GM23248 (cell line): ENCODE measurements at regions not wholly inside any gene's neighbourhood (a gene's known extent, or its start where the extent isn't known, plus 50 kb on each side); places are given as distances from the start of the nearest gene placed in this dataset.

Experiments used
- DNase-seq: peaks from one replicate; pipeline ENCODE4 v3.0.0-alpha.2; 2015
- H2AFZ ChIP-seq: fragments of 200-600 bp; sonication (generic); 2 replicates; pipeline ENCODE4 v1.6.1; 2016; ENCODE audit warnings: antibody characterized with exemption
- H3F3A ChIP-seq: fragments of 200-600 bp; sonication (generic); 2 replicates; pipeline ENCODE4 v1.6.1; 2016; ENCODE audit warnings: mild to moderate bottlenecking, antibody characterized with exemption, mixed run types; ENCODE audit not compliant: insufficient read depth
- H3K27ac ChIP-seq: fragments of 200-600 bp; sonication (generic); 2 replicates; pipeline ENCODE4 v1.5.1; 2016; ENCODE audit warnings: mild to moderate bottlenecking
- H3K27me3 ChIP-seq: fragments of 200-600 bp; sonication (generic); replicated peaks from 2 replicates; pipeline ENCODE4 v1.6.1; 2016; ENCODE audit warnings: mild to moderate bottlenecking; ENCODE audit not compliant: insufficient read depth
- H3K36me3 ChIP-seq: fragments of 200-600 bp; sonication (generic); 2 replicates; pipeline ENCODE4 v1.6.1; 2016; ENCODE audit warnings: low read depth, mild to moderate bottlenecking
- H3K4me1 ChIP-seq: fragments of 200-600 bp; sonication (generic); 2 replicates; pipeline ENCODE4 v1.6.1; 2016; ENCODE audit warnings: mild to moderate bottlenecking; ENCODE audit not compliant: insufficient read depth
- H3K4me2 ChIP-seq: fragments of 200-600 bp; sonication (generic); one replicate; pipeline ENCODE4 v1.6.1; 2016; ENCODE audit warnings: mild to moderate bottlenecking; ENCODE audit not compliant: unreplicated experiment
- H3K4me3 ChIP-seq: fragments of 200-600 bp; sonication (generic); 2 replicates; pipeline ENCODE4 v1.5.1; 2016; ENCODE audit warnings: mild to moderate bottlenecking
- H3K79me2 ChIP-seq: fragments of 200-600 bp; sonication (generic); 2 replicates; pipeline ENCODE4 v1.6.1; 2016; ENCODE audit warnings: mild to moderate bottlenecking; ENCODE audit not compliant: insufficient read depth
- H3K9ac ChIP-seq: fragments of 200-600 bp; sonication (generic); 2 replicates; pipeline ENCODE4 v1.6.1; 2016; ENCODE audit warnings: mild to moderate bottlenecking
- H3K9me2 ChIP-seq: fragments of 200-600 bp; sonication (generic); 2 replicates; pipeline ENCODE4 v1.6.1; 2016; ENCODE audit warnings: mixed run types, mild to moderate bottlenecking, moderate library complexity; ENCODE audit not compliant: insufficient read depth
- H3K9me3 ChIP-seq: fragments of 200-600 bp; sonication (generic); one replicate; pipeline ENCODE4 v1.6.1; 2017; ENCODE audit warnings: low read depth
- H4K20me1 ChIP-seq: fragments of 200-600 bp; sonication (generic); 2 replicates; pipeline ENCODE4 v1.6.0; 2016; ENCODE audit not compliant: insufficient read depth
- EZH2 ChIP-seq: fragments of 200-600 bp; sonication (generic); IDR thresholded peaks from 2 replicates; pipeline ENCODE4 v1.6.1; 2018; ENCODE audit warnings: antibody characterized with exemption, mild to moderate bottlenecking; ENCODE audit not compliant: insufficient read depth, poor library complexity, severe bottlenecking
- EZH2phosphoT487 ChIP-seq: fragments of 200-600 bp; sonication (generic); IDR thresholded peaks from 2 replicates; pipeline ENCODE4 v1.6.1; 2018; ENCODE audit warnings: antibody characterized with exemption, moderate library complexity, mild to moderate bottlenecking, low read depth; ENCODE audit not compliant: insufficient read depth
- WGBS, 2 experiments: methylation state at CpG; one replicate each; pipeline ENCODE4 v1.1.6; 2015 to 2017; ENCODE audit warnings: low lambda C conversion rate in 2 of 2, low coverage in 1 of 2; ENCODE audit errors: missing lambda C conversion rate in 2 of 2; 5-methylcytosine and 5-hydroxymethylcytosine counted together
- in situ Hi-C: fragments of 300-500 bp; cut with MboI; formaldehyde crosslinking; loops from 2 replicates; pipeline ENCODE4 v1.15.0; 2020

DNA sequence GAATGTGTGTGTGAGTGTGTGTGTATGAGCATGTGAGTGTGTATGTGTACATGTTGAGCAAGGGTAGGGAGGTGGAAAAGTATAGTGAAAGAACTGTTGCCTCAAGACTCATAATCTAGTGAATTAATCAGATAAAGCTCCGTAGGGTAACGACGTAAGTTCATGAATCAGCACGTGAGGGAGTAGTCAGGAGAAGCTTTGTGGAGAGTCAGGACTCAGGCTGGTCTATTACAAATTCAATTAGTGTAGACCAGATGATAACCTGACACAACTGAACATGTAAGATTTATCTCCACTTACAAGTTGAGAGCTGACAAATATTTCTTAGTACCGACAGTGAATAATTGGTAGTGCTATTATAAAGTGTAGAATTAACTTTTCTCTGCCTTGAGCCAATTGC lies 194.5 kb downstream of the RAD51AP2 start:
- Histone ChIP-seq H3K27ac (no peak overlapping the region), H4K20me1 (no peaks in the 10 kb centered on the region), H3K79me2 (no peaks in the 10 kb centered on the region), H3K4me2 (no peak overlapping the region), H2AFZ (no peak overlapping the region), H3K36me3 (no peaks in the 10 kb centered on the region), H3F3A (no peaks in the 10 kb centered on the region), H3K27me3 (no peaks in the 10 kb centered on the region), H3K9me3 (no peaks in the 10 kb centered on the region), H3K9me2 (no peaks in the 10 kb centered on the region), H3K9ac (no peak overlapping the region), H3K4me1 (no peaks in the 10 kb centered on the region), H3K4me3 (no peak overlapping the region)
- WGBS, 2 experiments: 48 to 57% methylated on average over 5 of the region's 5 CpGs
- no peak for TF ChIP-seq EZH2phosphoT487
- no peak for TF ChIP-seq EZH2
- in situ Hi-C loops: no loop called here
- DNase-seq: no peak

DNA sequence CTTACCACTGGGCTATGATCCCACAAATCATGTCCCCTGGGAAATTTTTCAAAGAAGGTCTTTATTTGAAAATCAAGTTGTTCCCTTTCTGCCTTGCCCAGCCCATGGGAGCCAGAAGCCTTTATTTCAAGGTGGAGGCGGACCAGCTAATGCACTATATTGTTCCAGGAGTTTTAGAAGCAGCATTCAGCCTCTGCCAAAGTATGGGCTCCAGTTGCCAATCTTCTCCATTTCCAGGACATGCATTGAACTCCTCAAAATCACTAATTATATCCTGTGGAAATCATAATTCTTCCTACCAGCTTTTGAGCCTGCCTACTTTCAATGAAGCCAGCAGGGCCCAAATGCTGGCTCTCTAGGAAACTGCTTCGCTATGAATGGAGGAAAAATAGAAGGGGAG lies 195.8 kb downstream of the RAD51AP2 start:
- H3K9me2 ChIP-seq: no peaks in the 10 kb centered on the region
- TF ChIP-seq EZH2 (no peak), EZH2phosphoT487 (no peak)
- H3K4me1 ChIP-seq: no peaks in the 10 kb centered on the region
- H3K27me3 ChIP-seq: no peaks in the 10 kb centered on the region
- in situ Hi-C loops: no loop called here
- no peaks in the 10 kb centered on the region for H4K20me1 ChIP-seq
- H2AFZ ChIP-seq: no peak overlapping the region
- no peak overlapping the region for H3K27ac ChIP-seq
- no peak for DNase-seq
- H3K9ac ChIP-seq: no peak overlapping the region
- H3K9me3 ChIP-seq: no peaks in the 10 kb centered on the region
- no peak overlapping the region for H3K4me3 ChIP-seq
- WGBS, 2 experiments: 43 to 55% methylated on average over 2 of the region's 2 CpGs
- H3K4me2 ChIP-seq: no peak overlapping the region
- no peaks in the 10 kb centered on the region for H3F3A ChIP-seq
- no peaks in the 10 kb centered on the region for H3K36me3 ChIP-seq
- no peaks in the 10 kb centered on the region for H3K79me2 ChIP-seq

DNA sequence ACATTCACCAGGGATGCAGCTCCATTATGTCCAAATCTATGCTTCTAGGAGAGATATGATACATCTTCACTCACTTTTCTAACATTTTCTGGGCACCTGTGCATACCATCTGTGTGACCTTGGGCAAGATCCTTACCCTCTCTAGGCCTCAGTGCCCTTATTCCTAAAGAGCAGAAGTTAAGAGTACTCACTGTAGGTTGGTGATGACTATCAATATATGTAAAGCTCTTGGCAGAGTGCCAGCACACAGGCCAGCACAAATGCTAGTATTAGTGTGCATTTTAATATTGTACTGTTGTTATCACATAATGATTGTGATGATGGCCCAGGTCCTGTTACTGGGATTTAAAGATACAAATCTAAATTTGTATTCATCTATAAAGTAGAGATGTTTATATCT lies 199.2 kb downstream of the RAD51AP2 start:
- in situ Hi-C loops: loop anchor here (10.0 kb wide), 1 partner anchor 544 kb away; no protein-coding TSS in a partner anchor
- Histone ChIP-seq H3K4me2 (no peak overlapping the region), H3K9me2 (no peaks in the 10 kb centered on the region), H3K27ac (no peak overlapping the region), H4K20me1 (no peaks in the 10 kb centered on the region), H3K9me3 (no peaks in the 10 kb centered on the region), H3K4me3 (no peak overlapping the region), H3K27me3 (no peaks in the 10 kb centered on the region), H3K36me3 (no peaks in the 10 kb centered on the region), H3K4me1 (no peaks in the 10 kb centered on the region), H3F3A (no peaks in the 10 kb centered on the region), H3K9ac (no peak overlapping the region), H3K79me2 (no peaks in the 10 kb centered on the region), H2AFZ (no peak overlapping the region)
- DNase-seq: no peak
- no peak for TF ChIP-seq EZH2phosphoT487
- no peak for TF ChIP-seq EZH2

DNA sequence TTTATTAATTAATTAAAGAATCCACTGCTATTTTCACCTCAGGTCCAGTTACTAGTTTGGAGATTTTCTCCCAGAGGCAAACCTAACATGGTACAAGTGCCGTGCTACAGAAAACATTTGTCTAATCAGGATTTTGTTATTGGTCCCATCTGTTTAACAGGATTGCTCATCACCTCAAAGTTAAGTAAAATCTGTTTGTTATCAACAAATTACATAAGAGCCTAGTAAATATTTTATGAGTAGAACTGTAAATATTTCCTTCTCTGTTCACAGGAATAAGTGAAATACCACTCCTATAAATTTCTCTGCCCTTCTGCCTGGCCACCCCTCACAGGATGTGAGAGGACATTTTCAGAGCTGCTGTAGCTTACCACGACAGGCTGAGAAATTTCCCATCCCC lies 200.2 kb downstream of the RAD51AP2 start:
- H3K4me3 ChIP-seq: no peak overlapping the region
- no peak for TF ChIP-seq EZH2phosphoT487
- in situ Hi-C loops: loop anchor here (10.0 kb wide), 1 partner anchor 543 kb away; no protein-coding TSS in a partner anchor
- H3K9me2 ChIP-seq: no peaks in the 10 kb centered on the region
- H3K79me2 ChIP-seq: no peaks in the 10 kb centered on the region
- H3K4me1 ChIP-seq: no peaks in the 10 kb centered on the region
- 28 to 30% methylated on average over 2 of the region's 2 CpGs for WGBS, 2 experiments
- DNase-seq: no peak
- no peaks in the 10 kb centered on the region for H4K20me1 ChIP-seq
- no peaks in the 10 kb centered on the region for H3K9me3 ChIP-seq
- no peak overlapping the region for H3K4me2 ChIP-seq
- no peak overlapping the region for H2AFZ ChIP-seq
- no peaks in the 10 kb centered on the region for H3F3A ChIP-seq
- no peaks in the 10 kb centered on the region for H3K27me3 ChIP-seq
- no peak overlapping the region for H3K9ac ChIP-seq
- no peak overlapping the region for H3K27ac ChIP-seq
- no peaks in the 10 kb centered on the region for H3K36me3 ChIP-seq

DNA sequence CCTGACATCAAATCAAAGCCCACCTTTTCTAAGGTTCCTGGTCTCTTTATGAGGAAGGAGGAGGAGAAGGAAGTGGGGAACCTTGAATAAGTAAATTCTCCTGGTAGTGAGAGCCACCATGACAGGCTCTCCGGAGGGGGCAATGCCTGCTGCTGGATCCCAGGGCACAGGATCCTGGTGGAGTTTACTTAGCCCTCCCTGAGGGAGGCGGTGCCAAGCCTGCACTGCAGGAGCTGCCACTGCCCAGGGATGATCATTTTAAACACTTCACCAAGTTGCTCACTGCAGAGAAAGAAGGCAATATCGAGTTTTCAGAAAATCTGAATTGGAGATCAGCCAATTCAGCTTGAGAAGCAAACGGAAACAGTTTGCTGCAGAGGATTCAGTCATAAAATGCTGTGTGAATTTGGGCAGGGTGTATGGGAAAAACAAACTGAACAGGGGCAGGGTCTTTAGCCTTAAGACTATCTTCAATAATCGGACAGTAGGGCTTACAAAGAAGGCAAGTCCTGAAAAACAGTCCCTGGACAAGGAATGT lies 200.7 kb downstream of the RAD51AP2 start:
- Histone ChIP-seq H3K27ac (no peak overlapping the region), H4K20me1 (no peaks in the 10 kb centered on the region), H3K36me3 (no peaks in the 10 kb centered on the region), H3K4me1 (no peaks in the 10 kb centered on the region), H3K9me2 (no peaks in the 10 kb centered on the region), H3K9ac (no peak overlapping the region), H3K4me2 (no peak overlapping the region), H3K79me2 (no peaks in the 10 kb centered on the region), H3K9me3 (no peaks in the 10 kb centered on the region), H3F3A (no peaks in the 10 kb centered on the region), H2AFZ (no peak overlapping the region), H3K27me3 (no peaks in the 10 kb centered on the region), H3K4me3 (no peak overlapping the region)
- DNase-seq: no peak
- WGBS, 2 experiments: 20 to 25% methylated on average over 5 of the region's 5 CpGs
- in situ Hi-C loops: loop anchor here (10.0 kb wide), 1 partner anchor 543 kb away; no protein-coding TSS in a partner anchor
- no peak for TF ChIP-seq EZH2phosphoT487
- no peak for TF ChIP-seq EZH2
